WTC11 (cell line): ENCODE measurements at regions not wholly inside any gene's neighbourhood (a gene's known extent, or its start where the extent isn't known, plus 50 kb on each side); places are given as distances from the start of the nearest gene placed in this dataset.

ENCODE experiments used
- ATAC-seq: fragments of 200-7000 bp; cut with Tn5 transposase; 2 replicates; pipeline ENCODE4 v1.10.0; 2021; ENCODE audit warnings: mild to moderate bottlenecking, moderate library complexity
- CTCF ChIA-PET: fragments of 300-600 bp; sonication (Branson Sonifier 250); formaldehyde crosslinking; loops from one replicate; lab custom pipeline; 2021; ENCODE audit warnings: antibody characterized with exemption; lab: Charles Lee
- POLR2A ChIA-PET: fragments of 350-600 bp; sonication (Branson Sonifier 250); formaldehyde crosslinking; loops from one replicate; lab custom pipeline; 2021; ENCODE audit warnings: antibody characterized with exemption; lab: Charles Lee
- DNase-seq: peaks from one replicate; pipeline ENCODE4 v3.0.0; 2021; ENCODE audit warnings: low spot score
- H3K27ac Mint-ChIP-seq: 2 replicates; pipeline ENCODE4 v1.8.0; 2021; ENCODE audit warnings: mixed read lengths
- H3K27me3 Mint-ChIP-seq: 2 replicates; pipeline ENCODE4 v1.8.0; 2021; ENCODE audit warnings: low read depth, mild to moderate bottlenecking, moderate library complexity, mixed read lengths
- H3K36me3 Mint-ChIP-seq: 2 replicates; pipeline ENCODE4 v1.8.0; 2021; ENCODE audit warnings: mixed read lengths
- H3K4me1 Mint-ChIP-seq: 2 replicates; pipeline ENCODE4 v1.8.0; 2022; ENCODE audit warnings: mixed read lengths
- H3K4me3 Mint-ChIP-seq: 2 replicates; pipeline ENCODE4 v1.8.0; 2021; ENCODE audit warnings: mild to moderate bottlenecking, moderate library complexity, mixed read lengths
- H3K9me3 Mint-ChIP-seq: 2 replicates; pipeline ENCODE4 v1.8.0; 2021; ENCODE audit warnings: mixed read lengths
- ATF1 ChIP-seq: sonication (generic); formaldehyde crosslinking; IDR thresholded peaks from 2 replicates; pipeline ENCODE4 v1.8.1; 2023; ENCODE audit warnings: mild to moderate bottlenecking, moderate library complexity, missing genetic modification reagents
- ATF2 ChIP-seq: sonication (generic); formaldehyde crosslinking; IDR thresholded peaks from 2 replicates; pipeline ENCODE4 v1.8.1; 2022; ENCODE audit warnings: low read depth, missing genetic modification reagents, borderline replicate concordance
- ATF6 ChIP-seq: sonication (generic); formaldehyde crosslinking; IDR thresholded peaks from 2 replicates; pipeline ENCODE4 v1.8.1; 2023; ENCODE audit warnings: mild to moderate bottlenecking, missing genetic modification reagents
- E2F1 ChIP-seq: sonication (generic); formaldehyde crosslinking; IDR thresholded peaks from 2 replicates; pipeline ENCODE4 v1.8.0; 2022; ENCODE audit warnings: mild to moderate bottlenecking, missing genetic modification reagents
- E2F4 ChIP-seq: sonication (generic); formaldehyde crosslinking; IDR thresholded peaks from 2 replicates; pipeline ENCODE4 v1.8.1; 2022; ENCODE audit warnings: low read depth, mild to moderate bottlenecking, moderate library complexity, missing genetic modification reagents, borderline replicate concordance
- ELF4 ChIP-seq: sonication (generic); formaldehyde crosslinking; IDR thresholded peaks from 2 replicates; pipeline ENCODE4 v1.8.1; 2022; ENCODE audit warnings: low read depth, mild to moderate bottlenecking, moderate library complexity, missing genetic modification reagents
- EMX1 ChIP-seq: fragments of 250-450 bp; sonication (Bioruptor Pico); IDR thresholded peaks from 2 replicates; pipeline ENCODE4 v1.8.0; 2021; ENCODE audit warnings: mild to moderate bottlenecking
- ESRRA ChIP-seq: sonication (generic); formaldehyde crosslinking; IDR thresholded peaks from 2 replicates; pipeline ENCODE4 v1.8.1; 2022; ENCODE audit warnings: mild to moderate bottlenecking, missing genetic modification reagents, borderline replicate concordance
- FOXJ3 ChIP-seq: sonication (generic); formaldehyde crosslinking; IDR thresholded peaks from 2 replicates; pipeline ENCODE4 v1.9.0; 2021; ENCODE audit warnings: missing genetic modification reagents, mild to moderate bottlenecking, borderline replicate concordance
- FOXP1 ChIP-seq: sonication (generic); formaldehyde crosslinking; IDR thresholded peaks from 2 replicates; pipeline ENCODE4 v1.8.0; 2022; ENCODE audit warnings: missing genetic modification reagents, mild to moderate bottlenecking, moderate library complexity, borderline replicate concordance
- IRF1 ChIP-seq: sonication (generic); formaldehyde crosslinking; IDR thresholded peaks from 2 replicates; pipeline ENCODE4 v1.8.0; 2023; ENCODE audit warnings: missing genetic modification reagents
- JAZF1 ChIP-seq: fragments of 250-450 bp; sonication (Bioruptor Pico); IDR thresholded peaks from 2 replicates; pipeline ENCODE4 v1.9.0; 2021; ENCODE audit warnings: moderate library complexity, mild to moderate bottlenecking, inconsistent platforms
- JUN ChIP-seq: sonication (generic); formaldehyde crosslinking; IDR thresholded peaks from 2 replicates; pipeline ENCODE4 v1.8.0; 2023; ENCODE audit warnings: mild to moderate bottlenecking, missing genetic modification reagents
- MLX ChIP-seq: sonication (generic); formaldehyde crosslinking; IDR thresholded peaks from 2 replicates; pipeline ENCODE4 v1.8.1; 2023; ENCODE audit warnings: mild to moderate bottlenecking, missing genetic modification reagents, moderate library complexity
- MXD4 ChIP-seq: fragments of 250-450 bp; sonication (Bioruptor Pico); IDR thresholded peaks from 2 replicates; pipeline ENCODE4 v1.8.0; 2021; ENCODE audit warnings: mild to moderate bottlenecking, moderate library complexity, borderline replicate concordance
- MYBL2 ChIP-seq: sonication (generic); formaldehyde crosslinking; IDR thresholded peaks from 2 replicates; pipeline ENCODE4 v1.8.1; 2023; ENCODE audit warnings: mild to moderate bottlenecking, moderate library complexity, missing genetic modification reagents
- NFYB ChIP-seq: sonication (generic); formaldehyde crosslinking; conservative IDR thresholded peaks from 2 replicates; pipeline ENCODE4 v1.8.0; 2022; ENCODE audit warnings: low read depth, missing genetic modification reagents
- OVOL2 ChIP-seq: fragments of 250-450 bp; sonication (Bioruptor Pico); IDR thresholded peaks from 2 replicates; pipeline ENCODE4 v1.9.0; 2021; ENCODE audit warnings: mild to moderate bottlenecking, borderline replicate concordance
- SMAD4 ChIP-seq: sonication (generic); formaldehyde crosslinking; IDR thresholded peaks from 2 replicates; pipeline ENCODE4 v1.8.0; 2022; ENCODE audit warnings: mild to moderate bottlenecking, missing genetic modification reagents
- SP1 ChIP-seq: sonication (generic); formaldehyde crosslinking; conservative IDR thresholded peaks from 2 replicates; pipeline ENCODE4 v1.8.1; 2022; ENCODE audit warnings: missing genetic modification reagents
- TCF7 ChIP-seq: sonication (generic); formaldehyde crosslinking; IDR thresholded peaks from 2 replicates; pipeline ENCODE4 v1.8.0; 2022; ENCODE audit warnings: mild to moderate bottlenecking, low read depth, missing genetic modification reagents, moderate library complexity
- TP53 ChIP-seq: sonication (generic); formaldehyde crosslinking; IDR thresholded peaks from 2 replicates; pipeline ENCODE4 v1.8.1; 2023; ENCODE audit warnings: mild to moderate bottlenecking, missing genetic modification reagents
- ZNF121 ChIP-seq: sonication (generic); formaldehyde crosslinking; IDR thresholded peaks from 2 replicates; pipeline ENCODE4 v1.8.0; 2023; ENCODE audit warnings: missing genetic modification reagents
- ZNF263 ChIP-seq: sonication (generic); formaldehyde crosslinking; IDR thresholded peaks from 2 replicates; pipeline ENCODE4 v1.8.1; 2022; ENCODE audit warnings: low read depth, mild to moderate bottlenecking, moderate library complexity, missing genetic modification reagents
- ZNF423 ChIP-seq: fragments of 250-450 bp; sonication (Bioruptor Pico); IDR thresholded peaks from 2 replicates; pipeline ENCODE4 v2.1.2; 2022; ENCODE audit warnings: mild to moderate bottlenecking, moderate library complexity
- ZNF512 ChIP-seq: sonication (generic); formaldehyde crosslinking; IDR thresholded peaks from 2 replicates; pipeline ENCODE4 v1.8.1; 2022; ENCODE audit warnings: missing genetic modification reagents, borderline replicate concordance

GRCh38 chr3:11953778-11954177 is 50.4 kb upstream of the SYN2 start:
- Mint-ChIP-seq H3K4me3 (no peak overlapping the region), H3K9me3 (no peaks in the 10 kb centered on the region), H3K36me3 (no peaks in the 10 kb centered on the region), H3K27me3 (no peaks in the 10 kb centered on the region), H3K27ac (no peak overlapping the region), H3K4me1 (no peaks in the 10 kb centered on the region)
- ATAC-seq (no peak), DNase-seq (no peak)
- TF ChIP-seq EMX1 (CRISPR knock-in tag) (no peak), ZNF512 (CRISPR knock-in tag) (no peak), JAZF1 (CRISPR knock-in tag) (no peak), MXD4 (CRISPR knock-in tag) (no peak), SP1 (CRISPR knock-in tag) (no peak), FOXP1 (no peak), MLX (CRISPR knock-in tag) (no peak), ATF2 (no peak), NFYB (CRISPR knock-in tag) (no peak), MYBL2 (CRISPR knock-in tag) (no peak), ATF6 (CRISPR knock-in tag) (no peak)
- ChIA-PET CTCF (interaction anchor here (0.9 to 4.7 kb wide), 4 partner anchors 9 to 184 kb away, joined by 3 to 36 read pairs (median 3); no protein-coding TSS in a partner anchor), POLR2A (no interaction called here)

GRCh38 chr3:11954312-11954934 is 49.8 kb upstream of the SYN2 start:
- ChIA-PET CTCF (interaction anchor here (1.4 to 4.7 kb wide), 2 partner anchors 10 to 92 kb away, joined by 5 to 36 read pairs; no protein-coding TSS in a partner anchor), POLR2A (no interaction called here)
- H3K4me3 Mint-ChIP-seq = no peak overlapping the region

More at GRCh38 chr3:11954312-11954934, 49.8 kb upstream of the SYN2 start:
- no peak overlapping the region for H3K27ac Mint-ChIP-seq
- DNase-seq (no peak), ATAC-seq (no peak)
- H3K27me3 Mint-ChIP-seq = no peaks in the 10 kb centered on the region
- TF ChIP-seq TP53 (CRISPR knock-in tag) (no peak), ZNF423 (no peak), OVOL2 (CRISPR knock-in tag) (no peak), ELF4 (CRISPR knock-in tag) (no peak), IRF1 (CRISPR knock-in tag) (no peak), MXD4 (CRISPR knock-in tag) (no peak), SMAD4 (CRISPR knock-in tag) (no peak), E2F4 (no peak), JUN (CRISPR knock-in tag) (no peak), TCF7 (no peak), FOXJ3 (CRISPR knock-in tag) (no peak), E2F1 (CRISPR knock-in tag) (no peak), ATF1 (CRISPR knock-in tag) (no peak), ZNF121 (CRISPR knock-in tag) (no peak), ATF2 (no peak), ZNF263 (CRISPR knock-in tag) (no peak), ESRRA (CRISPR knock-in tag) (no peak)
- H3K4me1 Mint-ChIP-seq = no peaks in the 10 kb centered on the region
- no peaks in the 10 kb centered on the region for H3K36me3 Mint-ChIP-seq
- H3K9me3 Mint-ChIP-seq = peaks cover 3% of the 10 kb centered on the region
